A549 (cell line): ENCODE measurements at regions not wholly inside any gene's neighbourhood (a gene's known extent, or its start where the extent isn't known, plus 50 kb on each side); places are given as distances from the start of the nearest gene placed in this dataset.

Experiments
- CEBPB ChIP-seq, 2 experiments: fragments of >200 bp in 1 of 2; sonication (Bioruptor Twin) in 1 of 2; formaldehyde crosslinking in 1 of 2; IDR thresholded peaks; 2 replicates each; pipeline ENCODE4 v1.6.1; 2012 to 2016
- CHD2 ChIP-seq: fragments of 150-350 bp; IDR thresholded peaks from 2 replicates; pipeline ENCODE4 v1.6.1; 2014; ENCODE audit warnings: low read length; ENCODE audit not compliant: partially characterized antibody
- EP300 ChIP-seq, 2 experiments: fragments of >200 bp; sonication (Bioruptor Twin); formaldehyde crosslinking; IDR thresholded peaks; 2 replicates in 1 of 2; 3 replicates in 1 of 2; pipeline ENCODE4 v1.6.1; 2016 to 2017
- ESRRA ChIP-seq: fragments of 150-350 bp; IDR thresholded peaks from 2 replicates; pipeline ENCODE4 v1.6.1; 2014; ENCODE audit warnings: mild to moderate bottlenecking, low read length, borderline replicate concordance
- HDAC2 ChIP-seq: fragments of 200-600 bp; sonication (generic); IDR thresholded peaks from 2 replicates; pipeline ENCODE4 v1.6.1; 2016
- JUNB ChIP-seq: fragments of >200 bp; sonication (Bioruptor Twin); formaldehyde crosslinking; IDR thresholded peaks from 2 replicates; pipeline ENCODE4 v1.6.1; 2016
- NPAS2 ChIP-seq: fragments of 250-450 bp; sonication (Bioruptor Pico); IDR thresholded peaks from 2 replicates; pipeline ENCODE4 v1.8.0; 2022; ENCODE audit warnings: mild to moderate bottlenecking, moderate library complexity, borderline replicate concordance
- POLR2A ChIP-seq: IDR thresholded peaks from 2 replicates; pipeline ENCODE4 v1.6.1; 2012; ENCODE audit warnings: mild to moderate bottlenecking, low read length
- POLR2AphosphoS2 ChIP-seq: conservative IDR thresholded peaks from 2 replicates; pipeline ENCODE4 v1.6.1; 2012; ENCODE audit warnings: low read length, improper control_type of control experiment, inconsistent platforms
- SMC3 ChIP-seq: fragments of >200 bp; sonication (Bioruptor Twin); formaldehyde crosslinking; IDR thresholded peaks from 3 replicates; pipeline ENCODE4 v1.6.1; 2018; ENCODE audit warnings: inconsistent platforms
- ZFP36 ChIP-seq: fragments of 450-650 bp; IDR thresholded peaks from 2 replicates; pipeline ENCODE4 v1.6.1; 2014; ENCODE audit warnings: borderline replicate concordance; ENCODE audit not compliant: partially characterized antibody
- TF ChIP-seq, protein P1 (sequence below): fragments of >200 bp; sonication (Bioruptor Twin); formaldehyde crosslinking; IDR thresholded peaks from 3 replicates; pipeline ENCODE4 v1.5.1; 2016
- TF ChIP-seq, protein P2 (sequence below): fragments of 250-450 bp; sonication (Bioruptor Pico); IDR thresholded peaks from 2 replicates; pipeline ENCODE4 v1.5.0; 2021; ENCODE audit warnings: mild to moderate bottlenecking, moderate library complexity, borderline replicate concordance

DNA sequence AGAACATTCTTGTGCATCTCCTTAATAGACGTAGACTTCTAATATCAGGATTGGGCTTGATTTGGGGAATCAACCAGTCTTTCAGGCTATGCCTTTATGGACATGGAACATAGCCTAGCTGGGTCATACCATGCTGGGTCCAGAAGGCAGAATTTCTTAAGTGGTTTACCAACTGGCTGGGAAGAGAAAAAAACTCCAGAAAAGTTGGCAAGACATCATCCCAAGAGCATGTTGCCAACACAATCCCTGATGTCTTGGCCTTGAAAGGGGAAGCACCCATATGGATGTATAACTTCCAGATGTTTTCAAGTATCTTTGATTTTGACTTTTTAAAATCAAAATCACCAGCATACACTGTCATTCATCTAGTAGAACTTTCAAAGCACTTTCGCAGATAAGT lies 138.0 kb upstream of the FGF13 start:
- TF ChIP-seq, protein P1, sequence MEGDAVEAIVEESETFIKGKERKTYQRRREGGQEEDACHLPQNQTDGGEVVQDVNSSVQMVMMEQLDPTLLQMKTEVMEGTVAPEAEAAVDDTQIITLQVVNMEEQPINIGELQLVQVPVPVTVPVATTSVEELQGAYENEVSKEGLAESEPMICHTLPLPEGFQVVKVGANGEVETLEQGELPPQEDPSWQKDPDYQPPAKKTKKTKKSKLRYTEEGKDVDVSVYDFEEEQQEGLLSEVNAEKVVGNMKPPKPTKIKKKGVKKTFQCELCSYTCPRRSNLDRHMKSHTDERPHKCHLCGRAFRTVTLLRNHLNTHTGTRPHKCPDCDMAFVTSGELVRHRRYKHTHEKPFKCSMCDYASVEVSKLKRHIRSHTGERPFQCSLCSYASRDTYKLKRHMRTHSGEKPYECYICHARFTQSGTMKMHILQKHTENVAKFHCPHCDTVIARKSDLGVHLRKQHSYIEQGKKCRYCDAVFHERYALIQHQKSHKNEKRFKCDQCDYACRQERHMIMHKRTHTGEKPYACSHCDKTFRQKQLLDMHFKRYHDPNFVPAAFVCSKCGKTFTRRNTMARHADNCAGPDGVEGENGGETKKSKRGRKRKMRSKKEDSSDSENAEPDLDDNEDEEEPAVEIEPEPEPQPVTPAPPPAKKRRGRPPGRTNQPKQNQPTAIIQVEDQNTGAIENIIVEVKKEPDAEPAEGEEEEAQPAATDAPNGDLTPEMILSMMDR, result no peak
- TF ChIP-seq ZFP36, result no peak
- no peak for TF ChIP-seq HDAC2
- TF ChIP-seq ESRRA, result no peak
- TF ChIP-seq, protein P2, sequence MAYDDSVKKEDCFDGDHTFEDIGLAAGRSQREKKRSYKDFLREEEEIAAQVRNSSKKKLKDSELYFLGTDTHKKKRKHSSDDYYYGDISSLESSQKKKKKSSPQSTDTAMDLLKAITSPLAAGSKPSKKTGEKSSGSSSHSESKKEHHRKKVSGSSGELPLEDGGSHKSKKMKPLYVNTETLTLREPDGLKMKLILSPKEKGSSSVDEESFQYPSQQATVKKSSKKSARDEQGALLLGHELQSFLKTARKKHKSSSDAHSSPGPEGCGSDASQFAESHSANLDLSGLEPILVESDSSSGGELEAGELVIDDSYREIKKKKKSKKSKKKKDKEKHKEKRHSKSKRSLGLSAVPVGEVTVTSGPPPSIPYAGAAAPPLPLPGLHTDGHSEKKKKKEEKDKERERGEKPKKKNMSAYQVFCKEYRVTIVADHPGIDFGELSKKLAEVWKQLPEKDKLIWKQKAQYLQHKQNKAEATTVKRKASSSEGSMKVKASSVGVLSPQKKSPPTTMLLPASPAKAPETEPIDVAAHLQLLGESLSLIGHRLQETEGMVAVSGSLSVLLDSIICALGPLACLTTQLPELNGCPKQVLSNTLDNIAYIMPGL (CRISPR knock-in tag), result no peak
- no peak for TF ChIP-seq CEBPB (IDR thresholded peaks at IDR 0.05)
- no peak for TF ChIP-seq JUNB
- TF ChIP-seq POLR2A, result no peak
- no peak for TF ChIP-seq SMC3
- no peak for TF ChIP-seq NPAS2
- no peak for TF ChIP-seq EP300 (IDR thresholded peaks at IDR 0.05)
- no peak for TF ChIP-seq POLR2AphosphoS2
- TF ChIP-seq CHD2, result no peak
